SK-N-SH treated with all-trans-retinoic acid at 6 μM for 48 hours (cell line): ENCODE measurements at regions not wholly inside any gene's neighbourhood (a gene's known extent, or its start where the extent isn't known, plus 50 kb on each side); places are given as distances from the start of the nearest gene placed in this dataset.

Source experiments
- ATAC-seq: fragments of 200-7000 bp; cut with Tn5 transposase; 3 replicates; pipeline ENCODE4 v1.9.1; 2020; ENCODE audit warnings: mild to moderate bottlenecking, moderate library complexity
- ARNTL ChIP-seq: fragments of 450-650 bp; formaldehyde crosslinking; IDR thresholded peaks from 2 replicates; pipeline ENCODE4 v1.5.0; 2020; ENCODE audit warnings: low read depth, mild to moderate bottlenecking, moderate library complexity, borderline replicate concordance
- CSDC2 ChIP-seq: fragments of 250-450 bp; sonication (Bioruptor Pico); IDR thresholded peaks from 2 replicates; pipeline ENCODE4 v1.5.0; 2020; ENCODE audit warnings: mild to moderate bottlenecking, moderate library complexity
- CSRNP3 ChIP-seq: fragments of 250-450 bp; sonication (Bioruptor Pico); IDR thresholded peaks from 2 replicates; pipeline ENCODE4 v1.5.1; 2021; ENCODE audit warnings: mild to moderate bottlenecking, moderate library complexity
- ESRRG ChIP-seq: fragments of 250-450 bp; sonication (Bioruptor Pico); IDR thresholded peaks from 2 replicates; pipeline ENCODE4 v1.6.1; 2021; ENCODE audit warnings: mild to moderate bottlenecking
- GLIS3 ChIP-seq: fragments of 250-450 bp; sonication (Bioruptor Pico); IDR thresholded peaks from 2 replicates; pipeline ENCODE4 v1.5.0; 2020; ENCODE audit warnings: mild to moderate bottlenecking, moderate library complexity
- ISL1 ChIP-seq: fragments of 250-450 bp; sonication (Bioruptor Pico); IDR thresholded peaks from 2 replicates; pipeline ENCODE4 v2.1.2; 2022; ENCODE audit warnings: mild to moderate bottlenecking, moderate library complexity
- PATZ1 ChIP-seq: fragments of 250-450 bp; sonication (Bioruptor Pico); IDR thresholded peaks from 2 replicates; pipeline ENCODE4 v1.8.0; 2020; ENCODE audit warnings: mild to moderate bottlenecking, moderate library complexity, borderline replicate concordance
- POU6F1 ChIP-seq: fragments of 250-450 bp; sonication (Bioruptor Pico); IDR thresholded peaks from 2 replicates; pipeline ENCODE4 v1.8.0; 2021; ENCODE audit warnings: low read depth, mild to moderate bottlenecking, moderate library complexity, borderline replicate concordance
- RARB ChIP-seq: fragments of 250-450 bp; sonication (Bioruptor Pico); IDR thresholded peaks from 2 replicates; pipeline ENCODE4 v1.8.0; 2021; ENCODE audit warnings: mild to moderate bottlenecking, moderate library complexity
- SNAI2 ChIP-seq: fragments of 250-450 bp; sonication (Bioruptor Pico); IDR thresholded peaks from 2 replicates; pipeline ENCODE4 v1.5.0; 2020; ENCODE audit warnings: mild to moderate bottlenecking, moderate library complexity
- TCF4 ChIP-seq: fragments of 250-450 bp; sonication (Bioruptor Pico); IDR thresholded peaks from 2 replicates; pipeline ENCODE4 v1.8.0; 2021; ENCODE audit warnings: mild to moderate bottlenecking, moderate library complexity, borderline replicate concordance
- TSHZ2 ChIP-seq: fragments of 250-450 bp; sonication (Bioruptor Pico); IDR thresholded peaks from 2 replicates; pipeline ENCODE4 v1.5.0; 2020; ENCODE audit warnings: mild to moderate bottlenecking, moderate library complexity
- ZC3H10 ChIP-seq: fragments of 250-450 bp; sonication (Bioruptor Pico); IDR thresholded peaks from 2 replicates; pipeline ENCODE4 v1.5.1; 2021; ENCODE audit warnings: mild to moderate bottlenecking, moderate library complexity
- ZNF565 ChIP-seq: fragments of 450-650 bp; formaldehyde crosslinking; conservative IDR thresholded peaks from 2 replicates; pipeline ENCODE4 v1.5.0; 2020; ENCODE audit warnings: low read depth, mild to moderate bottlenecking, moderate library complexity
- ZNF70 ChIP-seq: fragments of 450-650 bp; formaldehyde crosslinking; IDR thresholded peaks from 2 replicates; pipeline ENCODE4 v1.5.0; 2020; ENCODE audit warnings: mild to moderate bottlenecking, moderate library complexity
- ZNF8 ChIP-seq: fragments of 450-650 bp; formaldehyde crosslinking; IDR thresholded peaks from 2 replicates; pipeline ENCODE4 v1.5.0; 2020; ENCODE audit warnings: mild to moderate bottlenecking, moderate library complexity

GRCh38 chr2:18924886-18925285 lies 335.5 kb upstream of the NT5C1B start (continued):
- no peak for TF ChIP-seq ESRRG (CRISPR knock-in tag)
- TF ChIP-seq ISL1 (CRISPR knock-in tag) = no peak
- no peak for TF ChIP-seq ZNF70 (CRISPR knock-in tag)

- TF ChIP-seq CSDC2 (CRISPR knock-in tag) = no peak
- TF ChIP-seq TSHZ2 (CRISPR knock-in tag) = no peak
- no peak for TF ChIP-seq ZNF8 (CRISPR knock-in tag)
- ATAC-seq = peak; percentile 26; the same call in 1 of the 3 replicates
Measured at GRCh38 chr2:18924386-18924785, 335.0 kb upstream of the NT5C1B start.

GRCh38 chr2:18922276-18922675 lies 332.9 kb upstream of the NT5C1B start:
- no peak for TF ChIP-seq CSRNP3 (CRISPR knock-in tag)
- no peak for TF ChIP-seq GLIS3 (CRISPR knock-in tag)
- TF ChIP-seq ZC3H10 (CRISPR knock-in tag) = no peak
- TF ChIP-seq ISL1 (CRISPR knock-in tag) = no peak
- no peak for ATAC-seq

- TF ChIP-seq RARB (CRISPR knock-in tag) (no peak), ZNF70 (CRISPR knock-in tag) (no peak), TCF4 (CRISPR knock-in tag) (no peak), TSHZ2 (CRISPR knock-in tag) (no peak), CSDC2 (CRISPR knock-in tag) (no peak), ZNF565 (no peak)
- no peak for ATAC-seq
Measured at GRCh38 chr2:18918280-18918679, 328.9 kb upstream of the NT5C1B start.

GRCh38 chr2:18915227-18915626 lies 325.9 kb upstream of the NT5C1B start:
- ATAC-seq = no peak
- TF ChIP-seq SNAI2 (CRISPR knock-in tag) = no peak
- TF ChIP-seq PATZ1 (CRISPR knock-in tag) = no peak
- TF ChIP-seq POU6F1 (CRISPR knock-in tag) = no peak
- no peak for TF ChIP-seq ARNTL (CRISPR knock-in tag)
- no peak for TF ChIP-seq GLIS3 (CRISPR knock-in tag)
- TF ChIP-seq ISL1 (CRISPR knock-in tag) = no peak
